ENCODE measurements at regions not wholly inside any gene's neighbourhood (a gene's known extent, or its start where the extent isn't known, plus 50 kb on each side); places are given as distances from the start of the nearest gene placed in this dataset.

- no peak for DNase-seq (ENCODE audit: low read depth)
Measured at GRCh38 chr6:105815661-105816555, 270.2 kb upstream of the PRDM1 start.

- DNase-seq (ENCODE audit: low read depth): no peak
Measured at GRCh38 chr6:105814745-105815536, 271.2 kb upstream of the PRDM1 start.

GRCh38 chr6:105810922-105811482, 275.1 kb upstream of the PRDM1 start:
- DNase-seq (ENCODE audit: low read depth): no peak

- peak; percentile 85 for DNase-seq (ENCODE audit: low read depth)
Measured at GRCh38 chr6:105810105-105810921, 275.8 kb upstream of the PRDM1 start.

GRCh38 chr6:105808571-105808970, 277.6 kb upstream of the PRDM1 start:
- no peak for DNase-seq (ENCODE audit: low read depth)

- no peak for DNase-seq (ENCODE audit: low read depth)
Measured at GRCh38 chr6:105807905-105808304, 278.2 kb upstream of the PRDM1 start.

- DNase-seq (ENCODE audit: low read depth): no peak
Measured at GRCh38 chr6:105806486-105806920, 279.6 kb upstream of the PRDM1 start.

GRCh38 chr6:105805501-105806023, 280.6 kb upstream of the PRDM1 start:
- no peak for DNase-seq (ENCODE audit: low read depth)

GRCh38 chr6:105804424-105804823, 281.7 kb upstream of the PRDM1 start:
- peak; percentile 46 for DNase-seq (ENCODE audit: low read depth)

GRCh38 chr6:105804000-105804399, 282.1 kb upstream of the PRDM1 start:
- no peak for DNase-seq (ENCODE audit: low read depth)

GRCh38 chr6:105803442-105803841, 282.7 kb upstream of the PRDM1 start:
- no peak for DNase-seq (ENCODE audit: low read depth)

- DNase-seq (ENCODE audit: low read depth): no peak
Measured at GRCh38 chr6:105802703-105803102, 283.4 kb upstream of the PRDM1 start.

GRCh38 chr6:105800871-105801270, 285.3 kb upstream of the PRDM1 start:
- no peak for DNase-seq (ENCODE audit: low read depth)

GRCh38 chr6:105800398-105800797, 285.7 kb upstream of the PRDM1 start:
- DNase-seq (ENCODE audit: low read depth): no peak

- DNase-seq (ENCODE audit: low read depth): no peak
Measured at GRCh38 chr6:105799056-105799455, 287.1 kb upstream of the PRDM1 start.

- DNase-seq (ENCODE audit: low read depth): peak; percentile 97
Measured at GRCh38 chr6:105797983-105798453, 288.1 kb upstream of the PRDM1 start.

GRCh38 chr6:105797286-105797979, 288.7 kb upstream of the PRDM1 start:
- DNase-seq (ENCODE audit: low read depth): no peak

- no peak for DNase-seq (ENCODE audit: low read depth)
Measured at GRCh38 chr6:105795913-105796517, 290.1 kb upstream of the PRDM1 start.

- no peak for DNase-seq (ENCODE audit: low read depth)
Measured at GRCh38 chr6:105795366-105795765, 290.8 kb upstream of the PRDM1 start.

GRCh38 chr6:105794870-105795269, 291.3 kb upstream of the PRDM1 start:
- no peak for DNase-seq (ENCODE audit: low read depth)
